RWPE2 (cell line): ENCODE measurements at regions not wholly inside any gene's neighbourhood (a gene's known extent, or its start where the extent isn't known, plus 50 kb on each side); places are given as distances from the start of the nearest gene placed in this dataset.

ENCODE experiments used
- ATAC-seq: fragments of 200-7000 bp; cut with Tn5 transposase; 3 replicates; pipeline ENCODE4 v1.9.1; 2021; ENCODE audit warnings: low read depth
- DNase-seq: peaks from one replicate; pipeline ENCODE4 v3.0.0-alpha.2; 2020; ENCODE audit warnings: low spot score
- H3K27ac ChIP-seq: fragments of 450-650 bp; 2 replicates; pipeline ENCODE4 v1.5.1; 2017; ENCODE audit warnings: mild to moderate bottlenecking; ENCODE audit not compliant: poor library complexity, severe bottlenecking
- H3K27me3 ChIP-seq: fragments of 250-450 bp; sonication (Bioruptor Pico); 2 replicates; pipeline ENCODE4 v1.5.1; 2021; ENCODE audit warnings: mild to moderate bottlenecking, moderate library complexity; ENCODE audit not compliant: insufficient read depth, poor library complexity, severe bottlenecking
- H3K36me3 ChIP-seq: fragments of 250-450 bp; sonication (Bioruptor Pico); 2 replicates; pipeline ENCODE4 v1.5.1; 2020; ENCODE audit warnings: low read depth, mild to moderate bottlenecking, moderate library complexity
- H3K4me1 ChIP-seq: fragments of 250-450 bp; sonication (Bioruptor Pico); 2 replicates; pipeline ENCODE4 v1.5.1; 2021; ENCODE audit warnings: mild to moderate bottlenecking, moderate library complexity; ENCODE audit not compliant: insufficient read depth, poor library complexity, severe bottlenecking
- H3K4me3 ChIP-seq: fragments of 250-450 bp; sonication (Bioruptor Pico); 2 replicates; pipeline ENCODE4 v1.5.1; 2021; ENCODE audit warnings: mild to moderate bottlenecking, moderate library complexity; ENCODE audit not compliant: severe bottlenecking
- H3K9me3 ChIP-seq: fragments of 250-450 bp; sonication (Bioruptor Pico); 2 replicates; pipeline ENCODE4 v1.5.1; 2021; ENCODE audit warnings: mild to moderate bottlenecking, moderate library complexity; ENCODE audit not compliant: severe bottlenecking
- CTCF ChIP-seq: fragments of 450-650 bp; IDR thresholded peaks from one replicate; pipeline ENCODE4 v1.5.1; 2017; ENCODE audit warnings: mild to moderate bottlenecking, moderate library complexity; ENCODE audit not compliant: poor library complexity, severe bottlenecking

GRCh38 chr13:107974409-107974808, 240.9 kb downstream of the LIG4 start:
- no peak for TF ChIP-seq CTCF
- H3K4me1 ChIP-seq = no peaks in the 10 kb centered on the region
- H3K9me3 ChIP-seq = peaks cover 6% of the 10 kb centered on the region
- no peak for ATAC-seq
- DNase-seq = no peak
- no peaks in the 10 kb centered on the region for H3K36me3 ChIP-seq
- no peaks in the 10 kb centered on the region for H3K27me3 ChIP-seq
- no peak overlapping the region for H3K4me3 ChIP-seq
- H3K27ac ChIP-seq = no peak overlapping the region

GRCh38 chr13:107969546-107969945, 245.8 kb downstream of the LIG4 start:
- no peaks in the 10 kb centered on the region for H3K27me3 ChIP-seq
- H3K4me1 ChIP-seq = peaks cover 2% of the 10 kb centered on the region
- H3K27ac ChIP-seq = no peak overlapping the region
- H3K36me3 ChIP-seq = no peaks in the 10 kb centered on the region
- no peak for TF ChIP-seq CTCF
- ATAC-seq (no peak), DNase-seq (no peak)
- H3K9me3 ChIP-seq = peaks cover 10% of the 10 kb centered on the region
- no peak overlapping the region for H3K4me3 ChIP-seq

- no peak overlapping the region for H3K27ac ChIP-seq
- H3K4me1 ChIP-seq = peaks cover 2% of the 10 kb centered on the region
- peak; percentile 75 for ATAC-seq
- H3K27me3 ChIP-seq = no peaks in the 10 kb centered on the region
- H3K4me3 ChIP-seq = no peak overlapping the region
- no peak for DNase-seq
- H3K9me3 ChIP-seq = peaks cover 10% of the 10 kb centered on the region
- H3K36me3 ChIP-seq = no peaks in the 10 kb centered on the region
- no peak for TF ChIP-seq CTCF
Observed at GRCh38 chr13:107968470-107968869, 246.9 kb downstream of the LIG4 start.

GRCh38 chr13:107964395-107964794, 250.9 kb downstream of the LIG4 start:
- no peak for DNase-seq

More at GRCh38 chr13:107964395-107964794, 250.9 kb downstream of the LIG4 start:
- peaks cover 8% of the 10 kb centered on the region for H3K9me3 ChIP-seq
- no peaks in the 10 kb centered on the region for H3K36me3 ChIP-seq
- ATAC-seq = no peak
- H3K27me3 ChIP-seq = no peaks in the 10 kb centered on the region
- peaks cover 2% of the 10 kb centered on the region for H3K4me1 ChIP-seq
- no peak overlapping the region for H3K27ac ChIP-seq
- no peak for TF ChIP-seq CTCF
- no peak overlapping the region for H3K4me3 ChIP-seq
